Astrocyte (in vitro differentiated cells and primary cell): ENCODE measurements at regions not wholly inside any gene's neighbourhood (a gene's known extent, or its start where the extent isn't known, plus 50 kb on each side); places are given as distances from the start of the nearest gene placed in this dataset.
"Not testable (repeated sequence)": the region's sequence is repeated elsewhere in the genome, so short reads cannot be mapped to it uniquely, and the experiment has no call there.

ENCODE experiments used
- DNase-seq: peaks from one replicate; pipeline ENCODE4 v3.0.0-alpha.2; 2010; ENCODE audit warnings: low read depth
- FAIRE-seq: peaks from 2 replicates; lab custom pipeline; 2011; peaks lifted over from hg19 to GRCh38; lab: Jason Lieb, UNC
- H2AFZ ChIP-seq: 2 replicates; pipeline ENCODE4 v1.6.0; 2012; ENCODE audit warnings: low read depth, low read length, inconsistent platforms
- H3K27ac ChIP-seq: 2 replicates; pipeline ENCODE4 v1.5.1; 2011; ENCODE audit warnings: low read depth, low read length, inconsistent platforms
- H3K27me3 ChIP-seq: 2 replicates; pipeline ENCODE4 v1.6.0; 2011; ENCODE audit warnings: low read length, inconsistent platforms; ENCODE audit not compliant: insufficient read depth
- H3K36me3 ChIP-seq: 2 replicates; pipeline ENCODE4 v1.5.1; 2011; ENCODE audit warnings: low read length, inconsistent platforms; ENCODE audit not compliant: insufficient read depth
- H3K4me1 ChIP-seq: 2 replicates; pipeline ENCODE4 v1.5.1; 2011; ENCODE audit warnings: low read length, inconsistent platforms; ENCODE audit not compliant: insufficient read depth
- H3K4me2 ChIP-seq: 2 replicates; pipeline ENCODE4 v1.6.0; 2012; ENCODE audit warnings: low read length, inconsistent platforms
- H3K4me3 ChIP-seq: 2 replicates; pipeline ENCODE4 v1.5.1; 2011; ENCODE audit warnings: low read depth, mild to moderate bottlenecking, low read length, inconsistent platforms; ENCODE audit not compliant: insufficient read depth
- H3K79me2 ChIP-seq: 2 replicates; pipeline ENCODE4 v1.6.0; 2012; ENCODE audit warnings: mild to moderate bottlenecking, low read length, inconsistent platforms; ENCODE audit not compliant: insufficient read depth
- H3K9ac ChIP-seq: 2 replicates; pipeline ENCODE4 v1.6.0; 2012; ENCODE audit warnings: mild to moderate bottlenecking, low read length, inconsistent platforms
- H3K9me3 ChIP-seq: 2 replicates; pipeline ENCODE4 v1.5.1; 2012; ENCODE audit warnings: low read depth, mild to moderate bottlenecking, low read length, inconsistent platforms; ENCODE audit not compliant: insufficient read depth
- H4K20me1 ChIP-seq: 2 replicates; pipeline ENCODE4 v1.6.0; 2012; ENCODE audit warnings: low read length, inconsistent platforms; ENCODE audit not compliant: insufficient read depth
- H3K27ac Mint-ChIP-seq: one replicate; pipeline ENCODE4 v1.8.0; 2021; ENCODE audit warnings: mild to moderate bottlenecking, mixed read lengths; ENCODE audit not compliant: unreplicated experiment
- H3K27me3 Mint-ChIP-seq: one replicate; pipeline ENCODE4 v1.8.0; 2021; ENCODE audit warnings: low read depth, mixed read lengths; ENCODE audit not compliant: unreplicated experiment
- H3K36me3 Mint-ChIP-seq: one replicate; pipeline ENCODE4 v1.8.0; 2021; ENCODE audit warnings: low read depth, mixed read lengths; ENCODE audit not compliant: unreplicated experiment
- H3K4me1 Mint-ChIP-seq: one replicate; pipeline ENCODE4 v1.8.0; 2021; ENCODE audit warnings: low read depth, mixed read lengths; ENCODE audit not compliant: unreplicated experiment
- H3K4me3 Mint-ChIP-seq: one replicate; pipeline ENCODE4 v1.8.0; 2021; ENCODE audit warnings: mild to moderate bottlenecking, moderate library complexity, mixed read lengths; ENCODE audit not compliant: unreplicated experiment
- H3K9me3 Mint-ChIP-seq: one replicate; pipeline ENCODE4 v1.8.0; 2021; ENCODE audit warnings: mild to moderate bottlenecking, mixed read lengths; ENCODE audit not compliant: unreplicated experiment
- CTCF ChIP-seq: IDR thresholded peaks from 2 replicates; pipeline ENCODE4 v1.5.1; 2011; ENCODE audit warnings: low read depth, mild to moderate bottlenecking, inconsistent platforms, low read length, moderate library complexity; ENCODE audit not compliant: insufficient read depth
- EZH2 ChIP-seq: IDR thresholded peaks from 2 replicates; pipeline ENCODE4 v1.6.1; 2012; ENCODE audit warnings: mild to moderate bottlenecking, low read length, inconsistent platforms; ENCODE audit not compliant: insufficient read depth

- not testable (repeated sequence) for H3K27ac ChIP-seq, H3K4me2 ChIP-seq, H3K4me1 Mint-ChIP-seq, H3K27me3 Mint-ChIP-seq, H3K27ac Mint-ChIP-seq, H3K79me2 ChIP-seq, H3K4me3 Mint-ChIP-seq, DNase-seq, H4K20me1 ChIP-seq, H3K4me3 ChIP-seq, H3K4me1 ChIP-seq, H2AFZ ChIP-seq, H3K36me3 Mint-ChIP-seq, H3K9me3 Mint-ChIP-seq, H3K36me3 ChIP-seq, H3K9me3 ChIP-seq, H3K9ac ChIP-seq, FAIRE-seq, H3K27me3 ChIP-seq
Measured at GRCh38 chr7:150000780-150001599, 127.2 kb downstream of the ATP6V0E2 start.

GRCh38 chr7:150003304-150003810 is 129.6 kb downstream of the ATP6V0E2 start:
- H3K27ac Mint-ChIP-seq = no peak overlapping the region
- H3K4me3 Mint-ChIP-seq = no peak overlapping the region
- no peaks in the 10 kb centered on the region for H3K27me3 Mint-ChIP-seq
- no peak overlapping the region for H3K4me3 ChIP-seq
- no peaks in the 10 kb centered on the region for H3K27me3 ChIP-seq
- no peaks in the 10 kb centered on the region for H3K36me3 Mint-ChIP-seq
- peaks cover 8% of the 10 kb centered on the region for H3K9me3 ChIP-seq
- FAIRE-seq = no peak
- no peak for DNase-seq
- TF ChIP-seq EZH2 (no peak), CTCF (no peak)
- no peak overlapping the region for H3K4me2 ChIP-seq
- H2AFZ ChIP-seq = no peak overlapping the region
- H3K9me3 Mint-ChIP-seq = no peaks in the 10 kb centered on the region
- no peak overlapping the region for H3K9ac ChIP-seq
- H4K20me1 ChIP-seq = no peaks in the 10 kb centered on the region
- no peaks in the 10 kb centered on the region for H3K4me1 ChIP-seq
- no peaks in the 10 kb centered on the region for H3K4me1 Mint-ChIP-seq
- no peak overlapping the region for H3K27ac ChIP-seq
- no peaks in the 10 kb centered on the region for H3K79me2 ChIP-seq
- H3K36me3 ChIP-seq = no peaks in the 10 kb centered on the region

GRCh38 chr7:150003973-150004372 is 130.2 kb downstream of the ATP6V0E2 start:
- H3K27me3 ChIP-seq, FAIRE-seq, H2AFZ ChIP-seq, H3K9me3 ChIP-seq, H4K20me1 ChIP-seq, H3K27ac ChIP-seq, H3K4me1 Mint-ChIP-seq, H3K36me3 Mint-ChIP-seq, H3K9me3 Mint-ChIP-seq, H3K79me2 ChIP-seq, H3K27ac Mint-ChIP-seq, H3K4me2 ChIP-seq, H3K36me3 ChIP-seq, H3K27me3 Mint-ChIP-seq, H3K4me3 Mint-ChIP-seq, H3K4me1 ChIP-seq, DNase-seq, H3K4me3 ChIP-seq, H3K9ac ChIP-seq: not testable (repeated sequence)

GRCh38 chr7:150004843-150005242 is 131.1 kb downstream of the ATP6V0E2 start:
- H3K4me3 Mint-ChIP-seq, FAIRE-seq, H3K27ac Mint-ChIP-seq, H3K4me2 ChIP-seq, H3K4me1 Mint-ChIP-seq, H3K9ac ChIP-seq, H3K27me3 Mint-ChIP-seq, H4K20me1 ChIP-seq, H3K36me3 Mint-ChIP-seq, H3K4me1 ChIP-seq, H2AFZ ChIP-seq, DNase-seq, H3K9me3 Mint-ChIP-seq, H3K9me3 ChIP-seq, H3K36me3 ChIP-seq, H3K79me2 ChIP-seq, H3K27ac ChIP-seq, H3K27me3 ChIP-seq, H3K4me3 ChIP-seq: not testable (repeated sequence)

- not testable (repeated sequence) for H3K4me3 ChIP-seq, H2AFZ ChIP-seq, H3K36me3 ChIP-seq, H3K27ac Mint-ChIP-seq, H3K27me3 Mint-ChIP-seq, H3K9ac ChIP-seq, H3K9me3 ChIP-seq, H3K4me1 Mint-ChIP-seq, H3K27ac ChIP-seq, H3K36me3 Mint-ChIP-seq, H3K27me3 ChIP-seq, H3K79me2 ChIP-seq, H4K20me1 ChIP-seq, H3K4me3 Mint-ChIP-seq, H3K9me3 Mint-ChIP-seq, H3K4me2 ChIP-seq, H3K4me1 ChIP-seq, FAIRE-seq, DNase-seq
Measured at GRCh38 chr7:150009620-150010303, 136.0 kb downstream of the ATP6V0E2 start.
